Liver (tissue), 3 donors: ENCODE measurements at regions not wholly inside any gene's neighbourhood (a gene's known extent, or its start where the extent isn't known, plus 50 kb on each side); places are given as distances from the start of the nearest gene placed in this dataset.

ENCODE experiments used
- ATF3 ChIP-seq: IDR thresholded peaks from 2 replicates; pipeline ENCODE4 v1.6.1; 2016; ENCODE audit warnings: antibody characterized with exemption
- EGR1 ChIP-seq, 2 donors: IDR thresholded peaks; 2 replicates each; pipeline ENCODE4 v1.6.1; 2016 to 2018; ENCODE audit warnings: antibody characterized with exemption in 2 of 2, low read depth in 2 of 2
- FOXA1 ChIP-seq: IDR thresholded peaks from 2 replicates; pipeline ENCODE4 v1.6.1; 2016; ENCODE audit warnings: antibody characterized with exemption
- HNF4G ChIP-seq: IDR thresholded peaks from 2 replicates; pipeline ENCODE4 v1.6.1; 2016; ENCODE audit warnings: antibody characterized with exemption
- JUND ChIP-seq, 2 donors: IDR thresholded peaks; 2 replicates each; pipeline ENCODE4 v1.6.1; 2016; ENCODE audit warnings: antibody characterized with exemption in 2 of 2
- RAD21 ChIP-seq, 2 donors: IDR thresholded peaks; 2 replicates each; pipeline ENCODE4 v1.6.1; 2016; ENCODE audit warnings: antibody characterized with exemption in 2 of 2, mild to moderate bottlenecking in 2 of 2
- REST ChIP-seq: IDR thresholded peaks from 2 replicates; pipeline ENCODE4 v1.6.1; 2016; ENCODE audit warnings: antibody characterized with exemption, mild to moderate bottlenecking
- SP1 ChIP-seq: IDR thresholded peaks from 2 replicates; pipeline ENCODE4 v1.6.1; 2018; ENCODE audit warnings: antibody characterized with exemption, mild to moderate bottlenecking
- TAF1 ChIP-seq: conservative IDR thresholded peaks from 2 replicates; pipeline ENCODE4 v1.6.1; 2016; ENCODE audit warnings: antibody characterized with exemption, mild to moderate bottlenecking
- YY1 ChIP-seq: IDR thresholded peaks from 2 replicates; pipeline ENCODE4 v1.6.1; 2016; ENCODE audit warnings: antibody characterized with exemption, mild to moderate bottlenecking
- TF ChIP-seq, protein P1 (sequence below): fragments of 150-350 bp; IDR thresholded peaks from 2 replicates; pipeline ENCODE4 v1.5.1; 2017; ENCODE audit warnings: improper control_type of control experiment, low read depth, low read length; ENCODE audit not compliant: missing input control
- TF ChIP-seq, protein P2 (sequence below): IDR thresholded peaks from 2 replicates; pipeline ENCODE4 v1.6.1; 2016; ENCODE audit warnings: antibody characterized with exemption
- donor health status: healthy.
- donor health status: healthy.

DNA sequence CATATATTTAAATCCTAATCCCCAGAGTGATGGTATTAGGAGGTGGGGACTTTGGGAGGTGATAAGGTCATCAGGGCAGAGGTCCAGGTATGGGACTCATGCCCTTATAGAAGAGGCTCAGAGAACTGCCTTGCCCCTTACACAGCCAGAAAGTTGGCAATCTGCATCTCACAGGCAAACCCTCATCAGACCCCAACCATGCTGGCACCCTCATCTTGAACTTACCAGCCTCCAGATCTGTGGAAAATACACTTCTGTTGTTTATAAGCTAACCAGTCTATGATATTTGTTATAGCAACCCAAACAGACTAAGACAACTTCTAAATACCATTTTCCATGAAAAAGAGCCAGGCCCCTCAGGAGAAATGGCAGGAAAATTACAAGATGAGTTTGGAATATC, 69.3 kb upstream of the PRDX6 start:
- TF ChIP-seq, protein P1, sequence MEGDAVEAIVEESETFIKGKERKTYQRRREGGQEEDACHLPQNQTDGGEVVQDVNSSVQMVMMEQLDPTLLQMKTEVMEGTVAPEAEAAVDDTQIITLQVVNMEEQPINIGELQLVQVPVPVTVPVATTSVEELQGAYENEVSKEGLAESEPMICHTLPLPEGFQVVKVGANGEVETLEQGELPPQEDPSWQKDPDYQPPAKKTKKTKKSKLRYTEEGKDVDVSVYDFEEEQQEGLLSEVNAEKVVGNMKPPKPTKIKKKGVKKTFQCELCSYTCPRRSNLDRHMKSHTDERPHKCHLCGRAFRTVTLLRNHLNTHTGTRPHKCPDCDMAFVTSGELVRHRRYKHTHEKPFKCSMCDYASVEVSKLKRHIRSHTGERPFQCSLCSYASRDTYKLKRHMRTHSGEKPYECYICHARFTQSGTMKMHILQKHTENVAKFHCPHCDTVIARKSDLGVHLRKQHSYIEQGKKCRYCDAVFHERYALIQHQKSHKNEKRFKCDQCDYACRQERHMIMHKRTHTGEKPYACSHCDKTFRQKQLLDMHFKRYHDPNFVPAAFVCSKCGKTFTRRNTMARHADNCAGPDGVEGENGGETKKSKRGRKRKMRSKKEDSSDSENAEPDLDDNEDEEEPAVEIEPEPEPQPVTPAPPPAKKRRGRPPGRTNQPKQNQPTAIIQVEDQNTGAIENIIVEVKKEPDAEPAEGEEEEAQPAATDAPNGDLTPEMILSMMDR: no peak
- TF ChIP-seq SP1 (no peak), REST (no peak), RAD21 (IDR thresholded peaks at IDR 0.05) (no peak), ATF3 (no peak), HNF4G (no peak), FOXA1 (no peak), YY1 (no peak), JUND (IDR thresholded peaks at IDR 0.05) (no peak), TAF1 (no peak), EGR1 (IDR thresholded peaks at IDR 0.05; ENCODE audit: low read depth in 2 of 2) (no peak)
- TF ChIP-seq, protein P2, sequence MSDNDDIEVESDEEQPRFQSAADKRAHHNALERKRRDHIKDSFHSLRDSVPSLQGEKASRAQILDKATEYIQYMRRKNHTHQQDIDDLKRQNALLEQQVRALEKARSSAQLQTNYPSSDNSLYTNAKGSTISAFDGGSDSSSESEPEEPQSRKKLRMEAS: no peak
